ENCODE measurements at regions not wholly inside any gene's neighbourhood (a gene's known extent, or its start where the extent isn't known, plus 50 kb on each side); places are given as distances from the start of the nearest gene placed in this dataset.

GRCh38 chrX:77298790-77299189 lies 148.4 kb upstream of the FGF16 start:
- no peak for TF ChIP-seq ZIC2 (tag by site-specific recombination; IDR thresholded peaks at IDR 0.05)
- no peak for TF ChIP-seq TCF7L2 (IDR thresholded peaks at IDR 0.05; ENCODE audit: borderline replicate concordance, low read depth, low read length)
- TF ChIP-seq ZBTB11 (tag by site-specific recombination; conservative IDR thresholded peaks at IDR 0.05; ENCODE audit: low read depth): no peak
- TF ChIP-seq, protein P1, sequence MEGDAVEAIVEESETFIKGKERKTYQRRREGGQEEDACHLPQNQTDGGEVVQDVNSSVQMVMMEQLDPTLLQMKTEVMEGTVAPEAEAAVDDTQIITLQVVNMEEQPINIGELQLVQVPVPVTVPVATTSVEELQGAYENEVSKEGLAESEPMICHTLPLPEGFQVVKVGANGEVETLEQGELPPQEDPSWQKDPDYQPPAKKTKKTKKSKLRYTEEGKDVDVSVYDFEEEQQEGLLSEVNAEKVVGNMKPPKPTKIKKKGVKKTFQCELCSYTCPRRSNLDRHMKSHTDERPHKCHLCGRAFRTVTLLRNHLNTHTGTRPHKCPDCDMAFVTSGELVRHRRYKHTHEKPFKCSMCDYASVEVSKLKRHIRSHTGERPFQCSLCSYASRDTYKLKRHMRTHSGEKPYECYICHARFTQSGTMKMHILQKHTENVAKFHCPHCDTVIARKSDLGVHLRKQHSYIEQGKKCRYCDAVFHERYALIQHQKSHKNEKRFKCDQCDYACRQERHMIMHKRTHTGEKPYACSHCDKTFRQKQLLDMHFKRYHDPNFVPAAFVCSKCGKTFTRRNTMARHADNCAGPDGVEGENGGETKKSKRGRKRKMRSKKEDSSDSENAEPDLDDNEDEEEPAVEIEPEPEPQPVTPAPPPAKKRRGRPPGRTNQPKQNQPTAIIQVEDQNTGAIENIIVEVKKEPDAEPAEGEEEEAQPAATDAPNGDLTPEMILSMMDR (tag by site-specific recombination; IDR thresholded peaks at IDR 0.05): no peak
- TF ChIP-seq ZNF335 (tag by site-specific recombination; conservative IDR thresholded peaks at IDR 0.05): no peak
- no peak for TF ChIP-seq ZNF707 (tag by site-specific recombination; IDR thresholded peaks at IDR 0.05)
- TF ChIP-seq ZNF558 (tag by site-specific recombination; IDR thresholded peaks at IDR 0.05): no peak
